ENCODE measurements at regions not wholly inside any gene's neighbourhood (a gene's known extent, or its start where the extent isn't known, plus 50 kb on each side); places are given as distances from the start of the nearest gene placed in this dataset.

DNA sequence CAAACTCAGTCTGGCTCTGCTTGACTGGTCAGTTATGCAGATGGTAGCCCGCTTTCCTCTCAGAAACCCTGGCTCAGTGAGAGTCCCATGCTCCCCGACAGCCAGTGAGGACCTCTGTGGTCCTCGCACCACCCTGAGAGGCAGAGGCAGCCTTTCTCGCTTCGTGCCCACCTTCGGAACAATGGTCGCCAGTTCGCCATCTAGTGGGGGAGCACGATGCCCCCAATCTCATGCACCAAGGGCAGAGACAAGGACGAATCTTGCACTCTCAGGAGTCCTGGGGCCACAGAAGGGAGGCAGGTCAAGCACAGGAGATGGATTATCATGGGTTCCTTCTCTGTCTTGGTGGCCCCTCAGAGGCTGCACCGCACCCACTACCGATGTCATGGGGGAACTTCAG, 75.2 kb downstream of the RHCG start:
- H3K4me3 ChIP-seq (ENCODE audit: low read depth in 2 of 2, low read length in 2 of 2) = no peak overlapping the region
- H3K9me3 ChIP-seq (ENCODE audit: control insufficient read depth, insufficient read depth, low read depth, low read length) = no peaks in the 10 kb centered on the region
- 0 out of 2 replicates have a peak, but pooled peaks cover 2% of the 10 kb centered on the region for H3K27me3 ChIP-seq (ENCODE audit: control insufficient read depth, insufficient read depth, low read length)
- H3K27ac ChIP-seq (ENCODE audit: low read length) = no peak overlapping the region
- TF ChIP-seq, protein P1, sequence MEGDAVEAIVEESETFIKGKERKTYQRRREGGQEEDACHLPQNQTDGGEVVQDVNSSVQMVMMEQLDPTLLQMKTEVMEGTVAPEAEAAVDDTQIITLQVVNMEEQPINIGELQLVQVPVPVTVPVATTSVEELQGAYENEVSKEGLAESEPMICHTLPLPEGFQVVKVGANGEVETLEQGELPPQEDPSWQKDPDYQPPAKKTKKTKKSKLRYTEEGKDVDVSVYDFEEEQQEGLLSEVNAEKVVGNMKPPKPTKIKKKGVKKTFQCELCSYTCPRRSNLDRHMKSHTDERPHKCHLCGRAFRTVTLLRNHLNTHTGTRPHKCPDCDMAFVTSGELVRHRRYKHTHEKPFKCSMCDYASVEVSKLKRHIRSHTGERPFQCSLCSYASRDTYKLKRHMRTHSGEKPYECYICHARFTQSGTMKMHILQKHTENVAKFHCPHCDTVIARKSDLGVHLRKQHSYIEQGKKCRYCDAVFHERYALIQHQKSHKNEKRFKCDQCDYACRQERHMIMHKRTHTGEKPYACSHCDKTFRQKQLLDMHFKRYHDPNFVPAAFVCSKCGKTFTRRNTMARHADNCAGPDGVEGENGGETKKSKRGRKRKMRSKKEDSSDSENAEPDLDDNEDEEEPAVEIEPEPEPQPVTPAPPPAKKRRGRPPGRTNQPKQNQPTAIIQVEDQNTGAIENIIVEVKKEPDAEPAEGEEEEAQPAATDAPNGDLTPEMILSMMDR (IDR thresholded peaks at IDR 0.05) = peak; percentile 41
- TF ChIP-seq, protein P2, sequence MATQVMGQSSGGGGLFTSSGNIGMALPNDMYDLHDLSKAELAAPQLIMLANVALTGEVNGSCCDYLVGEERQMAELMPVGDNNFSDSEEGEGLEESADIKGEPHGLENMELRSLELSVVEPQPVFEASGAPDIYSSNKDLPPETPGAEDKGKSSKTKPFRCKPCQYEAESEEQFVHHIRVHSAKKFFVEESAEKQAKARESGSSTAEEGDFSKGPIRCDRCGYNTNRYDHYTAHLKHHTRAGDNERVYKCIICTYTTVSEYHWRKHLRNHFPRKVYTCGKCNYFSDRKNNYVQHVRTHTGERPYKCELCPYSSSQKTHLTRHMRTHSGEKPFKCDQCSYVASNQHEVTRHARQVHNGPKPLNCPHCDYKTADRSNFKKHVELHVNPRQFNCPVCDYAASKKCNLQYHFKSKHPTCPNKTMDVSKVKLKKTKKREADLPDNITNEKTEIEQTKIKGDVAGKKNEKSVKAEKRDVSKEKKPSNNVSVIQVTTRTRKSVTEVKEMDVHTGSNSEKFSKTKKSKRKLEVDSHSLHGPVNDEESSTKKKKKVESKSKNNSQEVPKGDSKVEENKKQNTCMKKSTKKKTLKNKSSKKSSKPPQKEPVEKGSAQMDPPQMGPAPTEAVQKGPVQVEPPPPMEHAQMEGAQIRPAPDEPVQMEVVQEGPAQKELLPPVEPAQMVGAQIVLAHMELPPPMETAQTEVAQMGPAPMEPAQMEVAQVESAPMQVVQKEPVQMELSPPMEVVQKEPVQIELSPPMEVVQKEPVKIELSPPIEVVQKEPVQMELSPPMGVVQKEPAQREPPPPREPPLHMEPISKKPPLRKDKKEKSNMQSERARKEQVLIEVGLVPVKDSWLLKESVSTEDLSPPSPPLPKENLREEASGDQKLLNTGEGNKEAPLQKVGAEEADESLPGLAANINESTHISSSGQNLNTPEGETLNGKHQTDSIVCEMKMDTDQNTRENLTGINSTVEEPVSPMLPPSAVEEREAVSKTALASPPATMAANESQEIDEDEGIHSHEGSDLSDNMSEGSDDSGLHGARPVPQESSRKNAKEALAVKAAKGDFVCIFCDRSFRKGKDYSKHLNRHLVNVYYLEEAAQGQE (IDR thresholded peaks at IDR 0.05; ENCODE audit: insufficient read depth in 1 of 2, low read depth in 2 of 2, low read length in 1 of 2) = no peak
- POLR2A ChIA-PET = no interaction called here
- no peak for DNase-seq (ENCODE audit: low read depth, low spot score)
- in situ Hi-C loops (cut with HindIII; ENCODE audit: low pct_unique_long_range_greater_than_20kb, low sequenced_read_pairs) = no loop called here
- intact Hi-C loops (cut with micrococcal nuclease; ENCODE audit: unreplicated experiment) = no loop called here
- no peaks in the 10 kb centered on the region for H3K36me3 ChIP-seq (ENCODE audit: control insufficient read depth, insufficient read depth, low read length)
- BruUV-seq (replicated peaks) = no TSS peak
- CTCF ChIA-PET = no interaction called here
- no peaks in the 10 kb centered on the region for H3K4me1 ChIP-seq (ENCODE audit: control insufficient read depth, insufficient read depth, low read length)
- no peak for ATAC-seq

DNA sequence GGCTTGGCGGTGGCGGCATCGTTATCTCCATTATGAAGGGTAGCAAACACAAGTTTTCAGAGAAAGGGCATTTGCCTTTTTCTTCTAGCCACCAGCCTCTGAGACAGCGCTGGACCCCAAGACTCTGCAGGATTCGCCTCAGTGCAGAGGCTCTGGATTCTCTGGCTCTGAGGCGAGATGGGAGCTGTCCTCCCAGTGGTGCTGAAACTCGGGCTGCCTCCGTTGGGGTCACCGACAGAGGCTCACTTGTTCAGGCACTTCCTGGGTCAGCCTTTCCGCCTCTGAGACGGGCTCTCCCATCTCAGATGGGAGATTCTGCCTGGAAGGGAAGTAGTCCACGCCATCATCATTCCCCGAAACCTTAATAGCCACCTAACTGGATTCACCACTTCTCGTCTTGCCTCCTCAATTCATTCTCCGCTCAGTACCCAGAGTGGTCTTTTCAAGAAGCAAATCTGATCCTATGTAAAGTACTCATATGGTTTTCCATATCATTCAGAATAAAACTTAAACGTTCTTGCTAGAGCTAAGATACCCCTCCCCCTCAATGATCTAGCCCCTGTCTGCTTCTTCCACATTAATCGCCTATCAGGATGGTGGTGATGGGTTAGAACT, 76.9 kb downstream of the RHCG start:
- Histone ChIP-seq H3K27me3 (ENCODE audit: control insufficient read depth, insufficient read depth, low read length) (peaks cover 2% of the 10 kb centered on the region; the same call in 1 of the 2 replicates), H3K27ac (ENCODE audit: low read length) (no peak overlapping the region), H3K36me3 (ENCODE audit: control insufficient read depth, insufficient read depth, low read length) (no peaks in the 10 kb centered on the region), H3K9me3 (ENCODE audit: control insufficient read depth, insufficient read depth, low read depth, low read length) (no peaks in the 10 kb centered on the region), H3K4me1 (ENCODE audit: control insufficient read depth, insufficient read depth, low read length) (no peaks in the 10 kb centered on the region), H3K4me3 (ENCODE audit: low read depth in 2 of 2, low read length in 2 of 2) (no peak overlapping the region)
- ATAC-seq (no peak), DNase-seq (ENCODE audit: low read depth, low spot score) (no peak)
- TF ChIP-seq, protein P2 (IDR thresholded peaks at IDR 0.05; ENCODE audit: insufficient read depth in 1 of 2, low read depth in 2 of 2, low read length in 1 of 2) = peak; percentile 93 to 96
- TF ChIP-seq TCF7L2 (IDR thresholded peaks at IDR 0.05; ENCODE audit: low read depth, low read length) (no peak), SIN3A (IDR thresholded peaks at IDR 0.05; ENCODE audit: borderline replicate concordance, insufficient read depth, low read depth, low read length) (no peak)
- ChIA-PET POLR2A (no interaction called here), CTCF (interaction anchor here (0.5 kb wide), 1 partner anchor 24 kb away, joined by 3 read pairs; no protein-coding TSS in a partner anchor)
- BruUV-seq (replicated peaks) = no TSS peak
- in situ Hi-C loops (cut with HindIII; ENCODE audit: low pct_unique_long_range_greater_than_20kb, low sequenced_read_pairs) (no loop called here), intact Hi-C loops (cut with micrococcal nuclease; ENCODE audit: unreplicated experiment) (no loop called here)

Measured in Panc1 (cell line).